GM21390 (cell line): ENCODE measurements at regions not wholly inside any gene's neighbourhood (a gene's known extent, or its start where the extent isn't known, plus 50 kb on each side); places are given as distances from the start of the nearest gene placed in this dataset.
"Not testable (repeated sequence)": the region's sequence is repeated elsewhere in the genome, so short reads cannot be mapped to it uniquely, and the experiment has no call there.

Source experiments
- ATAC-seq: cut with Tn5 transposase; IDR thresholded peaks from one replicate; pipeline ENCODE4 v1.9.1; 2021; ENCODE audit not compliant: unreplicated experiment

DNA sequence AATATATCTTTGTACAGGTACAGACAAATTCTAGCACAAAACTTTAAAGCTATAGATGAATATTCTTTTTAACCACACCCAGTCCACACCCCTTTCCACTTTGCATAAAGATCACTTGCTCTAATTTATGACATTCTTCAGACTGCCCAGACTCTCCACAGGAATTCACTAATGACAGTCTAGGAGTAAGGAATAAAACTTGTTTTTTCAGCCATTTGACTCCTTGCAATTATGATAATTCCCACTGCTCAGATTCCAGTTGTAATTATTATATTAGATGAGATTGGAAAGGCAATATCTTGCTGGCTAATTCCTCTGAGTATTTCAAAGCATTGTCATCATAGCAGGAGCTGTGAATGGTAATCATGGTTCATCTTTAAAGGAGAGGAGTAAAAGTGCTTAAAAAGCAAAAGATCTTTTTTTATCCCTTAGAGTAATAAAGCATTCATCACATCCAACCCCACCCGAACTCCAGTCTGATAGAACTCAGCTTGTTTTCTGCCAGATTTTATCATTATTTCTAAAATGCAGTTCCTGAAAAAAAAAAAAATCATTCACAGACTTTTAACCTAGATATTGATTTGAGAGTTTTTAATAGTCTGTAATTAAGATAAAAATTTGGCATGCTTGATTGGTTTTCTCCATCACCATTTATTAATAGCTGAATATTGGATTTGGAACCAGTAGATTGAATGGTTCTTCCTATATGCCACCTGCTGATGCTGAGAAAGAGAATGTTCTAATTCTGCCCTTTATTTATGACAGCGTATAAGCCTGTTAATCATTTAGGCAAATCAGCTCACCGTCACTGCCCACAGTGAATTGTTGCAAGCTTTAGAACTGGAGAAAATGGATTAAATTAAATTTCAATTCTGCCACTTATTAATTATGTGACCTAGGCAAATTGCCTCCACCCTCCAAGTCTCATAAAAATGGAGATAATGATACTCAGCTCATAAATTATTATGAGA is 93.9 kb upstream of the RASSF8 start:
- no peak for ATAC-seq

DNA sequence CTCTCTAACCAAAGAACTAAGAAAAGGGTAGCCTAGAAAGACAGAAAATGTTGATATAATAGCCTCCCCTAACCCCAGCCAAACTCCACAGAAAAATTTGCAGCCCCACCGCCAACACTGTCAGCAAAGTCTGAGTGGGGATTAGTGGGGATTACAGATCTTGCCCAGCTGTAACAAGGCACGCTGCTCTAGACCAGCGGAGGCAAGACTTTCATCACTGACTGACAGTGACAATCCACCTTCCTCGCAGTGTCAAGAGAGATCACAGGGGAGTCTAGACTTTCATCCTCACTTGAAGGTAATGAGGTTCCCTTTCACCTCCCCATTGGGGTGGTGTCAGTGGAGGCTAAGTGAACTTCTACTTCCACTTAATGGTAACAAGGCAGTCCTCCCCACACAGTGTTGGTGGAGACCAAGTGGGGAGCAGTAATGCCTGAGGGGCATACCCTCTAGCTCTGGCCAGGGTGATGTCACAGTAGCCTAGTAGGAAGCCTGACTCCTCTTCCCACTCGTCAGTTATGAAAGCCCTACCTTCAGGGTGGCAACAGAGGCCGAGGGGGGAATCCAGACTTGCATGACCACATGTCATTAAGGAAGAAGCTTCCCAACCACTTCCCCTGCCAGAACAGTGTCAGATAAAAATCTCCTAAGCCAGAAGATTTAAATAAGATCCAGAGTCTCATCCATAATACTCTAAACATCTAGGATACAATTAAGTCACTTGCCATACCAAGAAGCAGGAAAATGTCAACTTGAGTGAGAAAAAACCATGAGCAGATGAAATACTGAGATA is 91.7 kb upstream of the RASSF8 start:
- ATAC-seq = no peak

DNA sequence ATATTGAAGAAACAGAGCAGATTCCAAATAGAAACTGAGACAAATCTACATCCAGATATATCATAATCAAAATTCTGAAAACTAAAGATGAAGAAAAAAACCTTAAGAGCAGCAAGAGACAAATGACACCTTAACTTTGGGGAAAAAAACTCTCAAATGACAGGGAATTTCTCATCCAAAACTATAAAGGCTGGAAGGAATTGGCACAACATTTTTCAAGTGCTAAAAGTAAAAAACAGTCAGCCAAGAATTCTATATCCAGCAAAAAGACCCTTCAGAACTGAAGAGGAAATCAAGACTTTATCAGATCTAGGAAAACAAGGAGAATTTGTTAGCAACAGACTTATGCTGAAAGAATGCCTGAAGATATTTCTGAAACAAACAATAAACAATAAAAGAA is 90.3 kb upstream of the RASSF8 start:
- ATAC-seq = no peak

DNA sequence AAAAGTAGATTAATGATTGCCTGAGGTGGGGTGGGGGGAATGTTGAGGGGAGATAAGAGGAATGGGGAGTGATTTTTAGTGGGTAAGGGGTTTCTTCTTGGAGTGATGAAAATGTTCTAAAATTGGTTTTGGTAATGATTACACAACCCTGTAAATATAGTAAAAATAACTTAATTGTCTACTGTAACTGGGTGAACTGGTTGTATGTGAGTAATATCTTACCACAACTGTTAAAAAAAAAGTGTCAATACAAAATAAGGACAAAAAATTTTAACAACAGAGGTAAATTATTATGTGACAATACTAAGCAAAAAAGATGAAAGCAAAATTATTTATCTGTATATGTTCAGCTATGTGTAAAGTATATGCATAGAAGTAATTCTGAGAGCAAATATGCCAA is 86.3 kb upstream of the RASSF8 start:
- no peak for ATAC-seq

DNA sequence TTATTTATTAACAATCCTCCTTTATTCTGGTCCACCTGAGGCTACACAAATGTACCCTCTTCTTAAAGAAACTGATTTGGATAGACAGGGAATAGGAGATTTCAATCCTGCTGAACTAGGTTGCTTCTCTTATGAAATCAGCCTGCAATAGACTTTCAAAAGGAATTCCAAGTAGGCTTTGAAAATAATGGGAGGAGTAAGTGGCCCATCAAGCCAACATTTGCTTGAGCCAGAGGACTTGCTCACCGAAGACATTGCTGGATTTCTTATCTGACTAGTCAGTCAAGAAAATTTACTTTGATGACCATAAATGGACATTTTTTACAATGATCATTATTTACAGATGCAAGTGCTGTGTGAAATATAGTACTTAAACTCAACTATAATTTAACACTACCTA is 82.8 kb upstream of the RASSF8 start:
- ATAC-seq = no peak

DNA sequence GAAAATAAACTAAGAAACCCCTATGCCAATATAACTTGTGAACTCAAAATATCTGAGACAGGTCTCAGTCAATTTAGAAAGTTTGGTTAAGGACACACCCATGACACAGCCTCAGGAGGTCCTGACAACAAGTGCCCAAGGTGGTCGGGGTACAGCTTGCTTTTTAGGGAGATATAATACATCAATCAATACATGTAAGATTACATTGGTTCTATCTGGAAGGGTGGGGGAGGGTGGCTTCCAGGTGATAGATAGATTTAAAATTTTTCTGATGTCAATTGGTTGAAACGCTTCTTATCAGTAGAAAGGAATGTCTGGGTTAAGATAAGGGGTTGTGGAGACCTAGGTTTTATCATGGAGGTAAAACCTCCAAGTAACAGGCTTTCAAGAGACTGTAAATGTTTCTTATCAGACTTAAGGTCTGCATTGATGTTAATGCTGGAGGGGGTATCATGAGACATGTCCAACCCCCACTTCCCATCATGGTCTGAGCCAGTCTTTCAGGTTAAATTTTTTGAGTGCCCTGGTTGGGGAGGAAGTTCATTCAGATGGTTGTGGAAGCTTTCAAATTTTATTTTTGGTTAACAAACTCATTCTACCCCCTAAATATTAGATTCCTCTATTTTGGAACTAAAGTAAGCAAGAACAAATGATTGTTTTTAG is 82.0 kb upstream of the RASSF8 start:
- ATAC-seq = no peak

DNA sequence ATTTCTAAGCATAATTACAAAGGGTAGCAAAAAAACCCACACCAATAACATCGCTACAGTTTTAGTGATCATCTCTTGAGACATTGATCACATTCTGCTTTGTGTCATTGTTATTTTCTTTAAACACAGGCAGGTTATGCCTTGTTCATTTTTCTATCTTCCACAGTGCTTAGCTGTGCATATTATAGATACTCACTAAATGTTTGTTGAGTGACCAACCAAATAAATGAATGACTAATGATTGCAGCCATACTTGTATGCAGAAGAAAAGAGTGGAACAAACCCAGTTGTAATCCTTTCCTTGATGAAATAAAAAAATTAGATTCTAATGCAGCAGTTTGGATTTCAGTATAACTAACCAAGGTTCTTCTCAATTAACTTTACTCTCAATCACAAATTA is 81.0 kb upstream of the RASSF8 start:
- no peak for ATAC-seq

DNA sequence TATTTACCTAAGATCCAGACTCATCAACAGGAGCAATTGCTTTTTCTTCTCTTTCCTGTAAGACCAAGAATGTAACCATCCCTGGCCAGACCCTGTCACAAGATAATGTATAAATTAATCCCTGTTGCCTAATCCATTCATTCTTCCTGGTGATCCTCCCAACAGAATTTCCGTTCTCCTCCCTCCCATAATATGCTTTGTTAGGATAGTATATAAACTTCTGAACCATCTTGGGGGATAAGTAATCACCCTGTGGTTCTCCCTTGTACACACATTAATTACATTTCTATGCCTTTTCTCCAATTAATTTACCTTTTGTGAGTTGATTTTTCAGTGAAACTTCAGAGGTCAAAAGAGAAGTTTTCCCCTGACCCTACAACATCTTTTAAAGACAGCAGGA is 76.2 kb upstream of the RASSF8 start:
- no peak for ATAC-seq

DNA sequence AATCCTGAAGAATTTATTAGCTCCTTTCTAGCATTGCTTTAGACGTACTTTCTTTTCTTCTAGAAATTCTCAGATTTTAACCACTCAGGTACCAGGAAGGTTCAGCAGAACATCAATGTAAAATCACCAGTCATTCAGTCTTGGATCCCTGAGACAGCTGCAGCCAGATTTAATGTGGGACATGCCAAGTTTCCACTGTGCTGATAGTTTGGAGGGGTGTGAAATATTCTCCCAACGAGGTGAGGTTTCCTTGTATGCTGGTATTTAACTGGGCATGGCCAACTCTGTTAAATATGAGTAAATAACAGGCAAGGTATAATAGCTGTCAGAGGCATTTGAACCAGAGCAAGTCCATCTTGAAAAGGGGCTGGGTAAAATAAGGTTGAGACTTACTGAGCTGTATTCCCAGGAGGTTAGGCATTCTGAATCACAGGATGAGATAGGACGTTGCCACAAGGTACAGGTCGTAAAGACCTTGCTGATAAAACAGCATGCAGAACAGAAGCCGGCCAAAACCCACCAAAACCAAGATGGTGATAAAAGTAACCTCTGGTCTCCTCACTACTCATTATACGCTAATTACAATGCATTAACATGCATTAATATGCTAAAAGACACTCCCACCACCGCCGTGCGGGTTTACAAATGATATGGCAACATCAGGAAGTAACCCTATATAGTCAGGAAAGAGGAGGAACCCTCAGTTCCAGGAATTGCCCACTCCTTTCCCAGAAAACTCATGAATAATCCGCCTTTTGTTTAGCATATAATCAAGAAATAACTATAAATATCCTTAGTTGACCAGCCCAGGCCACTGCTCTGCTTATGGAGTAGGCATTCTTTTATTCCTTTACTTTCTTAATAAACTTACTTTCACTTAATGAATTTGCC is 75.2 kb upstream of the RASSF8 start:
- no peak for ATAC-seq

DNA sequence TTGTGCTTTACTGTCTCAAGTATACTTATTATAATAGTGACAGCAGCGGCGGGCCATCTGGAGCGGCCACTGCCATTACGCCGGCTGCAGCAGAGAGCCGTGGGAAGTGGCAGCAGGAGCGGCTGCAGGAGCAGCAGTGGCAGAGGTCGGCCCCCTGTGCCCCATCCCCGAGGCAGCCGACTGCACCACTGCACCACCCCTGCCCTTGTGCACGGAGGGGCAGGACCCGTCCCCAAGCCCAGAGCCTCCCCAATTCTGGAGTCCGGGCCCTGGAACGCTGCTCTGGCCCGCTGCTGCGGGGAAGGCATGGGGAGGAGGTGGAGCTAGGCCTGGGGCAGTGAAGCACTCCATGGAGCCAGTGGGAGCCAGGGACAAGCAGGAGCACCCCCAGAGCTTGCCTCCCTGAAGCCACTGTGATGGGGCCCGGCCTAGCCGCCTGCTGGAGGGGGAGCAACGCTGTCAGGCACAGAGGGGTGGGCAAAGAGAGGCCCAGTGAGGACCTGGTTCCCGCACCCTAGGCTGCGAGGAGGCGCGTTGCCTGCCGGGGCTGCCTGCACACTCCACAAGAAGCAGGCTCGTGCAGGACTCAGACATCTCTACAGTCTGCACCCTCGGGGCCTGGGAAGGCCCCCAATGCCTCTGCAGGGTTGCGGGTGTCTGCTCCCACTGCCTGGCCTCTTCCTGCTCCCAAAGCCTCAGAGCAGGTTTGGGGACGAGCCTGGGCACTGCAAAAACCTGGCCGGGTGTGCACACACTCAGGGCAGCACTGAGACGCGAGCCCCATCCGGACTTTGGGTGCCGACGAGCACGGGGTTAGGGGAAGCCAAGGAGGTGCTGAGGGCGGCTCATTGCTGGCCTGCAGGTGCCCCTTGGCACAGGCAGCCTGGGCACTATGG is 74.2 kb upstream of the RASSF8 start:
- ATAC-seq = no peak

DNA sequence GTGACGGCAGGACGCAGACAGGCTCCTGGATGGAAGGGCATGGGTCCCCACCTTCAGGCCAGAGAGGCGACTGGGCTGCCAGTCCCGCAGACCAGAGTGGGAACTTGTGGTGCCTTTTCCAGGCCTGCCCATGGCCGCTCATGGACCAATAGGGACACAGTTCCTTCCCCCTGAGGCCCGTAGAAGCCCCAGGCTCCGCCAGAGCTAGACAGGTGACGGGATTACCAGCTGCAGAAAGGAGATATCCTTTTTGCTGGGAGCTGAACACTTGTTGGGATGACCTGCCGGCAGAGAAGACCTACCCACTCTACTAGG is 73.6 kb upstream of the RASSF8 start:
- no peak for ATAC-seq

DNA sequence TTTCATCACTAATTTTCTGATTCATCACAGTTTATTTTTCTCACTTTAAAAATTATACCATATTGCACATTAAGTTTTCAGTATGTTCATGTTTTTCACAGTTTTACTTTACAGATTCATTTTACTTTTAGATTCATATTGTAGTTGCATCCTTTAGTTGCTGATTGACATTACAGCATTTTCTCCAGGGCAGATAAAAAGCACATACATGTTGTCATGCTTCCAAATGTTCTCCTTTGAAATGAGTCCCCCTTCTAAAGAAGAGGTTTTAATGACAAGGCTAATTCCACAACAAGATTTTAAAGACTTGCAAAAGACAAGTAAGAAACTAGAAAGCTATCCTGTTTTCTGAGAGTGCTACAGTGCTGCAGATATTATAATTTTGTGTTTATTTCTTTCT is 72.1 kb upstream of the RASSF8 start:
- no peak for ATAC-seq

DNA sequence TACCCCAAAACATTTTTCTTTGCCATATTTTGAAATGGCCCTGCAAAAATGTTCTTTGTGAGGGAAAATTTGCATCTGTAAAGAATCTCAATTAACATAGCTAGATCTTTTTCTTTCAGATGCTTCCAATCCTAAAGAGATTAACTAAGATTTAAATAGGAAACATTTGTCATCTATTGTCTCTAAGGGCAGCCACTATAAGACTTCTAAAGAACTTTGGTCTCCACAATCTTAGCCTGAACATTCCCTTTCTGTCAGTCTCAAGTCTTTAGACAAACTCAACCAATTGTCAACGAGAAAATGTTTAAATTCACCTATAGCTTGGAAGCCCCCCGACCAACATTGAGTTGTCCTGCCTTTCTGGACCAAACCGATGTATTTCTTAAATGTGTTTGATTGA is 71.1 kb upstream of the RASSF8 start:
- no peak for ATAC-seq

DNA sequence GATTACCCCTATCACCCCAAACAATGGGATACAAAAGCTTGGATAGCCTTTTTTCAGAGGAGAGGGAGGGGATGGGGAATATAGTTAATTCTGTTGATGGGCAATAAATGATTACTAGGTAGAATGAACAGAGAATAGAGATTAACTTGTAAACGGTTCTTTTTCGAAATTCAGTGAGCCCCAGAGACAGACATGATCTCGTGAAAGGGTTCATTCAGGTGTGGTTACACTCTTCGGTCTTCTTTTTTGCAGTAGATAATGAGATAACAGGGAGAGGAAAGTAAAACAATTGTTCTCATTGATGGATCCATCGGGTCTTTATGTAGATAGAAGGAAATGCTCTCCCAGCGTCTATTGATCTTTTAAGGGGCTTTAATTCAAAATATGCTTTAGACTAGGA is 69.3 kb upstream of the RASSF8 start:
- no peak for ATAC-seq

DNA sequence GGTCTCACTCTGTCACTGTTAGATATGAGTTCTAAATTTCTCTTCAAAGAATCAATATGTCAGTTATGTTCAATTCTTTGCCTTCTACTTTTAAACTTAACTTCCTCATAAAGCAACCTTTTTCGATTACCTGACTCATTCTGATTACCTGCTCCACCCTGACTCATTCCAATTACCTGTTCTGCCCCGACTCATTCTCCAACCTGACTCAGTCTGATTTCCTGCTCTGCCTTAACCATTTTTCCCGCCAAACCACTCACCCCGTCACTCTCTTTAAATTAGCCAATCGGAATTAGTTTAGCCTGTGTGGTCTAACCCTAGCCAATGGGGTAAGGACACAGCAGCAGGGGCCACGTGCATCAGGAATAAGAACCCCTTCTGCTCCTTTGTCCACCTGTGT is 67.4 kb upstream of the RASSF8 start:
- ATAC-seq = not testable (repeated sequence)

DNA sequence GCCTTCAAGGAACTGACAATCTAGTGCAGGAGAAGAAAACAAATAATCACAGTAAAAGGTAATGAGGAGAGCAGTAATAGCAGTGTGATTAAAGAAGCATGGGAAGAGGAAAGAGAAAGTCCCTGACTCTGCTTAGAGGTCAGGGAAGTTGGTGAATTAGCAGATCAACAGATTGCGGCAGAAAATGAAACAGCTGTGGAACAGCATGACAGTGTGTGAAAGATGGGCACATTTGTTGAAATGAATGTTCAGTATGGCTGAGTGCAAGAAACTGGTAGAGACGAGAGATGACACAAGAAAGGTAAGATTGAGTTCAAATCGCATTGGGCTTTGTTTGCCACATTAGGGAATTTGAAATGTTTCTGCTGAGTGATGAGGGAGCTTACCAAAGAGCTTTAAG is 63.7 kb upstream of the RASSF8 start:
- no peak for ATAC-seq

DNA sequence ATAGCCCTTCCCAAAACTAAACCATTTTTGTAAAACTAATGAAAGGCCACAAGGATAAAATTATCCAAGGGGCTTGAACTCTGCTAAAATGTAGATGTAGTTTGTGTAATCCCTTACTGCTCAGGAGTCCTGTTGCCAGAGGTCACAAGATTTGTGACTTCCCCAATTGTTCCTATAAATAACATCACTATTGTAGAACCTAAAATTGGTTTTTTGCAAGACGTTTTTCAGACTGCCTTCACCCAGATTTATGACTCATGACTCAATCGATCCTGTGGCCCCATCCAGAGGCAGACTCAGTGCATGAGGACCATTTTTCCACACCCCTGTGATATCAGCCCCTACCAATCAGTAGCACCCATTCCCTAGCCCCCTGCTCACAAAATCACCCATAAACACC is 61.5 kb upstream of the RASSF8 start:
- no peak for ATAC-seq

DNA sequence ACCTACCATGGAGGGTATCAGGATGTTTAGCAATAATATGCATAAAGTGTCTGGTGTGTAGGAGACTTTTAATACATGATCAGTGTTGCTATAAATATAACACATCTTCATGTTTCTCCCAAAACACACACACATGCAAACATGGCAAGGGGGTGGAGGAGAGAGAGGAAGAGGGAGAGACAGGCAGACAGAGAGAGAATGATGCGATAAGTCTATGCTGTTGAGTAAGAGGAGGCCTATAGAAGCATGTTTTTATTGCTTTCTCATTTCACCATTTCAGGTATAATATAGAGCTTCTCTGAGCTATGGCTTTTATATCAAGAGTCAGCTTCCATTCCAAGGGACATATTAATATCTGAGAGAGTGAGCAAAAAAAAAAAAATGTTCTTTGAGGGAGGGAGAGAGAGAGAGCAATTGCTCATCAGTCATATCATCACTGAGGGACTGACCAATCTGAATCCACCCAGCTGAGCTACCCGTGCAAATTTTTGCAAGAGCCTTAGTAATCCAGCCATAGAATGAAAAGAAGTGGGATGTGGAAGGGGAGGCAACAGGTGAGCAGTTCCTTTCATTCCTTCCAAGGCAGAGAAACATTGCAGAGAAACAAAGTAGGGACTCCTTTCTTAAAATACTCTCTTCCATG is 54.8 kb upstream of the RASSF8 start:
- no peak for ATAC-seq

DNA sequence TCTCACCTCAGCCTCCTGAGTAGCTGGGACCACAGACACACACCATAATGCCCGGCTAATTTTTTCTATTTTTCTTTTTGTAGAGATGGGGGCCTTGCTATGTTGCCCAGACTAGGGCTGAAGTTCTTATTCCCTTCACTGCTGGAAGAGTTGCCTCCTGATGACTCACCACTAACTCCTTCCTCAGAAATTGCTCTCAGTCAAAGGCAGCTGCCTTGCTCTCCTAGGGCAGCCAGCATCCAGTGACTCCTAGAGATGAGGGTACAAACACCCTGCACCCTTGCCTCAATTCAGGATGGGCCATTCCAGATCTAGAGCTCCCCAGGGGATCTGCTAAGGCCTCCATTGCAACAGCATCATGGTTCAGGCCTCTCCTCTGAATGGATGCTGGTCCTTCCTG is 54.0 kb upstream of the RASSF8 start:
- no peak for ATAC-seq
